ENCODE measurements at regions not wholly inside any gene's neighbourhood (a gene's known extent, or its start where the extent isn't known, plus 50 kb on each side); places are given as distances from the start of the nearest gene placed in this dataset.

DNA sequence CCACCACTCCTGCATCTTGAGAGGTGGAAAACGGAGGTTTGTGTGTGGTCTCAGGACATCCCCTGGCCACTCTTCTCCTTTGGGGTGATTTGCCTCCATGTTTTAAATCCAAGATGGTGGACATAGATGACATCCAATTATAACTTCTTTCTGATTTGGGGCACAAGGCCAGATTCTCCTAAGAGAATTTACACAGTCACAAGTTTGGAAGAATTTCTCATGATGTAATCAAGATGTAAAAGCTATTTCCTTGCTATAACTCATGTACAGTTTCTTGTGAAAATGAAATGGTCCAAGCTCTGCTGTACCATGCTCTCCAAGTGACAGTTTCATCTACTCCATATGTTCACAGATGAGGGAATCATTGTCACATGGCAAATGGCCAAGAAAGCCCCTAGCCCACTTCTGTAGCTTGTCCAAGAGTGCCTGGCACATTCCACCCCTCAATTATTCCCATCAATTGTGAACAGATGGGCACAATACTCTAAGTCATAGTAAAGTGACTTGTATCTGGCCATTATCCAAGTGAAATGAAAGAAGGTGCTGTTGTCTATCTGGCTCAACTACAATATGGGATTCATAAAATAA, 134.6 kb upstream of the ROPN1 start (continued):
- TF ChIP-seq, protein P1, sequence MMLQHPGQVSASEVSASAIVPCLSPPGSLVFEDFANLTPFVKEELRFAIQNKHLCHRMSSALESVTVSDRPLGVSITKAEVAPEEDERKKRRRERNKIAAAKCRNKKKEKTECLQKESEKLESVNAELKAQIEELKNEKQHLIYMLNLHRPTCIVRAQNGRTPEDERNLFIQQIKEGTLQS (IDR thresholded peaks at IDR 0.05; ENCODE audit: insufficient read depth, low read depth, low read length), result no peak
- TF ChIP-seq HDAC6 (IDR thresholded peaks at IDR 0.05; ENCODE audit: low read depth, low read length) (no peak), POLR2AphosphoS5 (IDR thresholded peaks at IDR 0.05; ENCODE audit: low read depth, low read length) (no peak)
